HepG2 (cell line): ENCODE measurements at regions not wholly inside any gene's neighbourhood (a gene's known extent, or its start where the extent isn't known, plus 50 kb on each side); places are given as distances from the start of the nearest gene placed in this dataset.

Source experiments
- ATAC-seq: fragments of 200-7000 bp; cut with Tn5 transposase; 3 replicates; pipeline ENCODE4 v1.9.1; 2020; ENCODE audit warnings: mild to moderate bottlenecking, moderate library complexity
- BruUV-seq: library from RNA; stranded (reverse); fragments of 400-500 nt; replicated peaks from 2 replicates; lab custom pipeline; 2021; lab: Mats Ljungman, UMichigan
- CTCF ChIA-PET: fragments of 300-600 bp; formaldehyde crosslinking; extraction: SDS; loops from one replicate; lab custom pipeline; 2021; ENCODE audit warnings: low total read pairs, inconsistent platforms, low intra/inter-chr PET ratio; lab: Yijun Ruan, JAX
- POLR2A ChIA-PET: fragments of 350-600 bp; sonication (Branson Sonifier 250); formaldehyde crosslinking; loops from one replicate; lab custom pipeline; 2020; ENCODE audit warnings: antibody characterized with exemption, inconsistent platforms; lab: Yijun Ruan, JAX
- DNase-seq: peaks from one replicate; pipeline ENCODE4 v3.0.0-alpha.2; 2015; ENCODE audit warnings: low spot score
- FAIRE-seq: peaks from 3 replicates; lab custom pipeline; 2011; peaks lifted over from hg19 to GRCh38; lab: Jason Lieb, UNC
- H2AFZ ChIP-seq: one replicate; pipeline ENCODE4 v1.6.1; 2011; ENCODE audit warnings: low read length, inconsistent platforms
- H3K27ac ChIP-seq: fragments of 300-600 bp; 3 replicates; pipeline ENCODE4 v1.8.0; 2011; ENCODE audit warnings: mixed run types, mild to moderate bottlenecking, mixed read lengths, low read length, inconsistent platforms; ENCODE audit not compliant: insufficient read depth; ENCODE audit errors: extremely low read length
- H3K27me3 ChIP-seq, 2 experiments: fragments of 200-600 bp in 1 of 2; 2 replicates in 1 of 2; 3 replicates in 1 of 2; pipeline versions ENCODE4 v1.6.0 to v1.8.0; 2011; ENCODE audit warnings: low read length in 2 of 2, mild to moderate bottlenecking in 2 of 2, moderate library complexity in 2 of 2, inconsistent platforms in 1 of 2; ENCODE audit not compliant: insufficient read depth in 2 of 2, control insufficient read depth in 1 of 2
- H3K36me3 ChIP-seq, 2 experiments: fragments of 200-600 bp in 1 of 2; replicated peaks in 1 of 2; 2 replicates in 1 of 2; 3 replicates in 1 of 2; pipeline versions ENCODE4 v1.5.1 to v1.8.0; 2011; ENCODE audit warnings: low read length in 2 of 2, inconsistent platforms in 1 of 2; ENCODE audit not compliant: insufficient read depth in 2 of 2, control insufficient read depth in 1 of 2
- H3K4me1 ChIP-seq: 2 replicates; pipeline ENCODE4 v1.5.1; 2012; ENCODE audit warnings: low read length, inconsistent platforms; ENCODE audit not compliant: insufficient read depth
- H3K4me2 ChIP-seq: 2 replicates; pipeline ENCODE4 v1.6.0; 2011; ENCODE audit warnings: low read depth, low read length, inconsistent platforms
- H3K4me3 ChIP-seq, 3 experiments: fragments of 200-600 bp in 1 of 3; sonication (generic), shearing (Covaris generic) in 1 of 3; replicated peaks in 1 of 3; 2 replicates each; pipeline ENCODE4 v1.5.1; 2011 to 2016; ENCODE audit warnings: low read length in 3 of 3, inconsistent platforms in 2 of 3, low read depth in 2 of 3, mild to moderate bottlenecking in 2 of 3, control low read depth in 1 of 3, mixed read lengths in 1 of 3; ENCODE audit not compliant: insufficient read depth in 1 of 3
- H3K79me2 ChIP-seq: one replicate; pipeline ENCODE4 v1.6.1; 2011; ENCODE audit warnings: low read length, inconsistent platforms; ENCODE audit not compliant: insufficient read depth
- H3K9ac ChIP-seq: 2 replicates; pipeline ENCODE4 v1.6.0; 2011; ENCODE audit warnings: mild to moderate bottlenecking, low read depth, low read length, inconsistent platforms; ENCODE audit not compliant: insufficient read depth
- H3K9me3 ChIP-seq: 2 replicates; pipeline ENCODE4 v1.5.1; 2012; ENCODE audit warnings: mild to moderate bottlenecking, low read length
- H4K20me1 ChIP-seq: 2 replicates; pipeline ENCODE4 v1.6.0; 2011; ENCODE audit warnings: inconsistent platforms, mild to moderate bottlenecking, low read length, moderate library complexity; ENCODE audit not compliant: insufficient read depth
- AGO1 ChIP-seq: fragments of 200-400 bp; formaldehyde crosslinking; IDR thresholded peaks from 2 replicates; pipeline ENCODE4 v1.6.1; 2017; ENCODE audit warnings: mild to moderate bottlenecking, low read depth, low read length, moderate library complexity; ENCODE audit not compliant: poor library complexity, severe bottlenecking
- SAFB2 ChIP-seq: sonication (generic); formaldehyde crosslinking; IDR thresholded peaks from 2 replicates; pipeline ENCODE4 v1.5.1; 2020; ENCODE audit warnings: missing genetic modification reagents, low read depth, mild to moderate bottlenecking, borderline replicate concordance
- SMYD3 ChIP-seq: sonication (generic); formaldehyde crosslinking; IDR thresholded peaks from 2 replicates; pipeline ENCODE4 v1.8.1; 2023; ENCODE audit warnings: mild to moderate bottlenecking, missing genetic modification reagents
- TBX2 ChIP-seq: sonication (generic); formaldehyde crosslinking; IDR thresholded peaks from 2 replicates; pipeline ENCODE4 v1.5.0; 2020; ENCODE audit warnings: missing genetic modification reagents, mild to moderate bottlenecking, borderline replicate concordance
- ZBTB26 ChIP-seq: IDR thresholded peaks from 2 replicates; pipeline ENCODE4 v1.6.1; 2016; ENCODE audit warnings: missing compliant biosample characterization, missing genetic modification reagents, borderline replicate concordance
- ZBTB7A ChIP-seq: sonication (generic); formaldehyde crosslinking; IDR thresholded peaks from 2 replicates; pipeline ENCODE4 v1.8.0; 2022; ENCODE audit warnings: mild to moderate bottlenecking, missing genetic modification reagents
- ZFP37 ChIP-seq: sonication (generic); formaldehyde crosslinking; IDR thresholded peaks from 2 replicates; pipeline ENCODE4 v1.4.0; 2020; ENCODE audit warnings: missing genetic modification reagents, borderline replicate concordance
- ZNF10 ChIP-seq: sonication (generic); formaldehyde crosslinking; IDR thresholded peaks from 2 replicates; pipeline ENCODE4 v1.4.0; 2020; ENCODE audit warnings: mild to moderate bottlenecking, low read depth, missing genetic modification reagents, borderline replicate concordance
- ZNF276 ChIP-seq: sonication (generic); formaldehyde crosslinking; IDR thresholded peaks from 2 replicates; pipeline ENCODE4 v1.4.0; 2020; ENCODE audit warnings: mild to moderate bottlenecking, low read depth, missing genetic modification reagents
- ZNF609 ChIP-seq: sonication (generic); formaldehyde crosslinking; IDR thresholded peaks from 2 replicates; pipeline ENCODE4 v1.4.0; 2020; ENCODE audit warnings: mild to moderate bottlenecking, missing genetic modification reagents, borderline replicate concordance
- ZNF672 ChIP-seq: sonication (generic); formaldehyde crosslinking; IDR thresholded peaks from 2 replicates; pipeline ENCODE4 v1.8.1; 2022; ENCODE audit warnings: missing genetic modification reagents
- ZNF841 ChIP-seq: sonication (generic); formaldehyde crosslinking; IDR thresholded peaks from 2 replicates; pipeline ENCODE4 v1.8.1; 2023; ENCODE audit warnings: missing genetic modification reagents, borderline replicate concordance
- ZNF883 ChIP-seq: sonication (generic); formaldehyde crosslinking; IDR thresholded peaks from 2 replicates; pipeline ENCODE4 v1.5.1; 2020; ENCODE audit warnings: mild to moderate bottlenecking, missing genetic modification reagents; ENCODE audit errors: not compliant biosample characterization
- ZSCAN25 ChIP-seq: sonication (generic); formaldehyde crosslinking; IDR thresholded peaks from 2 replicates; pipeline ENCODE4 v1.8.0; 2022; ENCODE audit warnings: mild to moderate bottlenecking, missing genetic modification reagents
- WGBS: methylation state at CpG from one replicate; pipeline ENCODE4 v1.1.6; 2017; ENCODE audit warnings: low lambda C conversion rate; 5-methylcytosine and 5-hydroxymethylcytosine counted together
- in situ Hi-C: cut with HindIII; loops from 2 replicates; pipeline ENCODE4 v1.10.0; 2017; ENCODE audit warnings: low pct_unique_long_range_greater_than_20kb; ENCODE audit not compliant: extremely low pct_ligation_motif_present
- intact Hi-C: fragments of 100-400 bp; cut with micrococcal nuclease; formaldehyde crosslinking; loops from one replicate; pipeline ENCODE4 v1.10.0; 2022; ENCODE audit not compliant: unreplicated experiment

- TF ChIP-seq ZNF276 (CRISPR knock-in tag) (no peak), ZNF10 (no peak)
These were observed 178.9 kb downstream of the UACA start (continued) for GRCh38 chr15:70584441-70584837.

- no peaks in the 10 kb centered on the region for H3K9me3 ChIP-seq
- no peaks in the 10 kb centered on the region for H3K36me3 ChIP-seq
- H3K27ac ChIP-seq, result no peak overlapping the region
- peaks cover 28% of the 10 kb centered on the region for H3K4me1 ChIP-seq
- no peak for ATAC-seq
- in situ Hi-C loops (no loop called here), intact Hi-C loops (no loop called here)
- no TSS peak for BruUV-seq
- FAIRE-seq, result no peak
- WGBS, result 46% methylated on average over 4 of the region's 4 CpGs
- H3K27me3 ChIP-seq, result peaks cover 0 to 3% of the 10 kb centered on the region in 2 experiments; a peak in 1 of 5 replicates
- H3K4me2 ChIP-seq, result no peak overlapping the region
- no peaks in the 10 kb centered on the region for H3K79me2 ChIP-seq
- no peak overlapping the region for H2AFZ ChIP-seq
- ChIA-PET CTCF (no interaction called here), POLR2A (interaction anchor here (0.8 kb wide), 1 partner anchor 14 kb away, joined by 3 read pairs; no protein-coding TSS in a partner anchor)
- H3K9ac ChIP-seq, result no peak overlapping the region
- TF ChIP-seq TBX2 (CRISPR knock-in tag) (no peak), ZFP37 (CRISPR knock-in tag) (no peak), ZSCAN25 (no peak), SAFB2 (no peak), AGO1 (no peak), ZNF883 (CRISPR knock-in tag) (no peak), ZNF609 (CRISPR knock-in tag) (no peak), ZBTB26 (CRISPR knock-in tag) (no peak), ZNF841 (no peak), ZNF672 (CRISPR knock-in tag) (no peak), SMYD3 (CRISPR knock-in tag) (no peak), ZBTB7A (CRISPR knock-in tag) (no peak)
- no peaks in the 10 kb centered on the region for H4K20me1 ChIP-seq
- H3K4me3 ChIP-seq, result no peak overlapping the region
- DNase-seq, result no peak
These were observed 180.4 kb downstream of the UACA start for GRCh38 chr15:70583006-70583405.
